K562 (cell line): ENCODE measurements at regions not wholly inside any gene's neighbourhood (a gene's known extent, or its start where the extent isn't known, plus 50 kb on each side); places are given as distances from the start of the nearest gene placed in this dataset.

Source experiments
- BMI1 ChIP-seq: fragments of 150-350 bp; IDR thresholded peaks from 2 replicates; pipeline ENCODE4 v1.6.1; 2014; ENCODE audit warnings: low read length
- ELF1 ChIP-seq: fragments of 200-800 bp; sonication (Bioruptor generic); IDR thresholded peaks from 2 replicates; pipeline ENCODE4 v1.6.1; 2016; ENCODE audit warnings: missing genetic modification characterization, missing compliant biosample characterization
- EP300 ChIP-seq: IDR thresholded peaks from 2 replicates; pipeline ENCODE4 v1.6.1; 2012; ENCODE audit warnings: low read length, improper control_type of control experiment
- FOSL1 ChIP-seq: fragments of 200-800 bp; sonication (Bioruptor generic); conservative IDR thresholded peaks from 2 replicates; pipeline ENCODE4 v1.6.1; 2016; ENCODE audit warnings: missing genetic modification characterization, missing compliant biosample characterization
- FOXK2 ChIP-seq, 2 experiments: fragments of 450-650 bp; IDR thresholded peaks in 1 of 2; conservative IDR thresholded peaks in 1 of 2; 2 replicates each; pipeline ENCODE4 v1.6.1; 2016; ENCODE audit warnings: low read depth in 2 of 2, mild to moderate bottlenecking in 1 of 2
- GABPA ChIP-seq: fragments of 200-800 bp; sonication (Bioruptor generic); conservative IDR thresholded peaks from 2 replicates; pipeline ENCODE4 v1.6.1; 2016; ENCODE audit warnings: low read depth, missing genetic modification characterization, missing compliant biosample characterization
- HMG20A ChIP-seq: fragments of 450-650 bp; formaldehyde crosslinking; conservative IDR thresholded peaks from 2 replicates; pipeline ENCODE4 v1.4.0; 2020; ENCODE audit warnings: mild to moderate bottlenecking, mixed read lengths
- HMG20B ChIP-seq: fragments of 250-450 bp; sonication (Bioruptor Pico); IDR thresholded peaks from 2 replicates; pipeline ENCODE4 v1.5.0; 2021; ENCODE audit warnings: mild to moderate bottlenecking
- MEF2D ChIP-seq: conservative IDR thresholded peaks from 2 replicates; pipeline ENCODE4 v1.6.1; 2016; ENCODE audit warnings: low read depth, missing genetic modification characterization, missing compliant biosample characterization
- NR2C2 ChIP-seq, 2 experiments: fragments of 200-800 bp in 1 of 2; sonication (Bioruptor generic) in 1 of 2; sonication (generic) in 1 of 2; formaldehyde crosslinking in 1 of 2; IDR thresholded peaks; 2 replicates each; pipeline versions ENCODE4 v1.6.1 to v1.8.0; 2016 to 2022; ENCODE audit warnings: mild to moderate bottlenecking in 1 of 2, missing compliant biosample characterization in 1 of 2, missing genetic modification characterization in 1 of 2, missing genetic modification reagents in 1 of 2
- PPARD ChIP-seq: fragments of 250-450 bp; sonication (Bioruptor Pico); IDR thresholded peaks from 2 replicates; pipeline ENCODE4 v1.8.0; 2022; ENCODE audit warnings: inconsistent platforms, mild to moderate bottlenecking, moderate library complexity
- TARDBP ChIP-seq: fragments of 450-650 bp; IDR thresholded peaks from 2 replicates; pipeline ENCODE4 v1.6.1; 2016
- TCF3 ChIP-seq: sonication (generic); formaldehyde crosslinking; IDR thresholded peaks from 2 replicates; pipeline ENCODE4 v1.4.0; 2020; ENCODE audit warnings: mild to moderate bottlenecking, missing genetic modification reagents
- ZNF175 ChIP-seq: fragments of 200-800 bp; sonication (Bioruptor generic); IDR thresholded peaks from 2 replicates; pipeline ENCODE4 v1.6.1; 2016; ENCODE audit warnings: low read depth, mild to moderate bottlenecking, missing genetic modification characterization, missing compliant biosample characterization
- ZNF586 ChIP-seq: fragments of 450-650 bp; formaldehyde crosslinking; conservative IDR thresholded peaks from 2 replicates; pipeline ENCODE4 v1.4.0; 2020; ENCODE audit warnings: mild to moderate bottlenecking, moderate library complexity
- ZNF79 ChIP-seq: fragments of 250-450 bp; sonication (Bioruptor Pico); IDR thresholded peaks from 2 replicates; pipeline ENCODE4 v1.4.0; 2020; ENCODE audit warnings: low read depth, mild to moderate bottlenecking, moderate library complexity
- TF ChIP-seq, protein P1 (sequence below): sonication (generic); formaldehyde crosslinking; IDR thresholded peaks from 2 replicates; pipeline ENCODE4 v1.8.0; 2023; ENCODE audit warnings: mild to moderate bottlenecking, missing genetic modification reagents
- TF ChIP-seq, protein P2 (sequence below): fragments of 450-650 bp; IDR thresholded peaks from 2 replicates; pipeline ENCODE4 v1.6.1; 2016; ENCODE audit warnings: missing biosample characterization, missing genetic modification characterization
- TF ChIP-seq, protein P3 (sequence below): fragments of 450-650 bp; formaldehyde crosslinking; IDR thresholded peaks from 2 replicates; pipeline ENCODE4 v1.4.0; 2020; ENCODE audit warnings: mild to moderate bottlenecking, moderate library complexity
- TF ChIP-seq, protein P4 (sequence below): fragments of 200-800 bp; sonication (Bioruptor generic); IDR thresholded peaks from 2 replicates; pipeline ENCODE4 v1.6.1; 2017; ENCODE audit warnings: missing genetic modification characterization, missing compliant biosample characterization

GRCh38 chr12:89235189-89235993, 116.9 kb downstream of the DUSP6 start (continued):
- TF ChIP-seq, protein P1, sequence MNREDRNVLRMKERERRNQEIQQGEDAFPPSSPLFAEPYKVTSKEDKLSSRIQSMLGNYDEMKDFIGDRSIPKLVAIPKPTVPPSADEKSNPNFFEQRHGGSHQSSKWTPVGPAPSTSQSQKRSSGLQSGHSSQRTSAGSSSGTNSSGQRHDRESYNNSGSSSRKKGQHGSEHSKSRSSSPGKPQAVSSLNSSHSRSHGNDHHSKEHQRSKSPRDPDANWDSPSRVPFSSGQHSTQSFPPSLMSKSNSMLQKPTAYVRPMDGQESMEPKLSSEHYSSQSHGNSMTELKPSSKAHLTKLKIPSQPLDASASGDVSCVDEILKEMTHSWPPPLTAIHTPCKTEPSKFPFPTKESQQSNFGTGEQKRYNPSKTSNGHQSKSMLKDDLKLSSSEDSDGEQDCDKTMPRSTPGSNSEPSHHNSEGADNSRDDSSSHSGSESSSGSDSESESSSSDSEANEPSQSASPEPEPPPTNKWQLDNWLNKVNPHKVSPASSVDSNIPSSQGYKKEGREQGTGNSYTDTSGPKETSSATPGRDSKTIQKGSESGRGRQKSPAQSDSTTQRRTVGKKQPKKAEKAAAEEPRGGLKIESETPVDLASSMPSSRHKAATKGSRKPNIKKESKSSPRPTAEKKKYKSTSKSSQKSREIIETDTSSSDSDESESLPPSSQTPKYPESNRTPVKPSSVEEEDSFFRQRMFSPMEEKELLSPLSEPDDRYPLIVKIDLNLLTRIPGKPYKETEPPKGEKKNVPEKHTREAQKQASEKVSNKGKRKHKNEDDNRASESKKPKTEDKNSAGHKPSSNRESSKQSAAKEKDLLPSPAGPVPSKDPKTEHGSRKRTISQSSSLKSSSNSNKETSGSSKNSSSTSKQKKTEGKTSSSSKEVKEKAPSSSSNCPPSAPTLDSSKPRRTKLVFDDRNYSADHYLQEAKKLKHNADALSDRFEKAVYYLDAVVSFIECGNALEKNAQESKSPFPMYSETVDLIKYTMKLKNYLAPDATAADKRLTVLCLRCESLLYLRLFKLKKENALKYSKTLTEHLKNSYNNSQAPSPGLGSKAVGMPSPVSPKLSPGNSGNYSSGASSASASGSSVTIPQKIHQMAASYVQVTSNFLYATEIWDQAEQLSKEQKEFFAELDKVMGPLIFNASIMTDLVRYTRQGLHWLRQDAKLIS (CRISPR knock-in tag), result no peak
- no peak for TF ChIP-seq BMI1
- TF ChIP-seq ZNF79 (CRISPR knock-in tag), result no peak
- peak; percentile 6; the same call in 1 of the 2 replicates for TF ChIP-seq ZNF586 (CRISPR knock-in tag)
- TF ChIP-seq PPARD (CRISPR knock-in tag), result no peak
- TF ChIP-seq, protein P2, sequence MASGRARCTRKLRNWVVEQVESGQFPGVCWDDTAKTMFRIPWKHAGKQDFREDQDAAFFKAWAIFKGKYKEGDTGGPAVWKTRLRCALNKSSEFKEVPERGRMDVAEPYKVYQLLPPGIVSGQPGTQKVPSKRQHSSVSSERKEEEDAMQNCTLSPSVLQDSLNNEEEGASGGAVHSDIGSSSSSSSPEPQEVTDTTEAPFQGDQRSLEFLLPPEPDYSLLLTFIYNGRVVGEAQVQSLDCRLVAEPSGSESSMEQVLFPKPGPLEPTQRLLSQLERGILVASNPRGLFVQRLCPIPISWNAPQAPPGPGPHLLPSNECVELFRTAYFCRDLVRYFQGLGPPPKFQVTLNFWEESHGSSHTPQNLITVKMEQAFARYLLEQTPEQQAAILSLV (tag), result 0 out of 2 replicates have a peak, but pooled peaks have one; percentile 11
- TF ChIP-seq NR2C2 (CRISPR knock-in tag; IDR thresholded peaks at IDR 0.05), result no peak
- TF ChIP-seq NR2C2 (tag; IDR thresholded peaks at IDR 0.05), result peak; percentile 89
- TF ChIP-seq FOSL1 (tag), result peak; percentile 7; the same call in 1 of the 2 replicates
- no peak for TF ChIP-seq HMG20B (CRISPR knock-in tag)
- peak; percentile 84 for TF ChIP-seq EP300
- TF ChIP-seq, protein P3, sequence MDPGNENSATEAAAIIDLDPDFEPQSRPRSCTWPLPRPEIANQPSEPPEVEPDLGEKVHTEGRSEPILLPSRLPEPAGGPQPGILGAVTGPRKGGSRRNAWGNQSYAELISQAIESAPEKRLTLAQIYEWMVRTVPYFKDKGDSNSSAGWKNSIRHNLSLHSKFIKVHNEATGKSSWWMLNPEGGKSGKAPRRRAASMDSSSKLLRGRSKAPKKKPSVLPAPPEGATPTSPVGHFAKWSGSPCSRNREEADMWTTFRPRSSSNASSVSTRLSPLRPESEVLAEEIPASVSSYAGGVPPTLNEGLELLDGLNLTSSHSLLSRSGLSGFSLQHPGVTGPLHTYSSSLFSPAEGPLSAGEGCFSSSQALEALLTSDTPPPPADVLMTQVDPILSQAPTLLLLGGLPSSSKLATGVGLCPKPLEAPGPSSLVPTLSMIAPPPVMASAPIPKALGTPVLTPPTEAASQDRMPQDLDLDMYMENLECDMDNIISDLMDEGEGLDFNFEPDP (CRISPR knock-in tag), result no peak
- 0 out of 2 replicates have a peak, but pooled peaks have one; percentile 59 for TF ChIP-seq ZNF175 (CRISPR knock-in tag)
- TF ChIP-seq, protein P4, sequence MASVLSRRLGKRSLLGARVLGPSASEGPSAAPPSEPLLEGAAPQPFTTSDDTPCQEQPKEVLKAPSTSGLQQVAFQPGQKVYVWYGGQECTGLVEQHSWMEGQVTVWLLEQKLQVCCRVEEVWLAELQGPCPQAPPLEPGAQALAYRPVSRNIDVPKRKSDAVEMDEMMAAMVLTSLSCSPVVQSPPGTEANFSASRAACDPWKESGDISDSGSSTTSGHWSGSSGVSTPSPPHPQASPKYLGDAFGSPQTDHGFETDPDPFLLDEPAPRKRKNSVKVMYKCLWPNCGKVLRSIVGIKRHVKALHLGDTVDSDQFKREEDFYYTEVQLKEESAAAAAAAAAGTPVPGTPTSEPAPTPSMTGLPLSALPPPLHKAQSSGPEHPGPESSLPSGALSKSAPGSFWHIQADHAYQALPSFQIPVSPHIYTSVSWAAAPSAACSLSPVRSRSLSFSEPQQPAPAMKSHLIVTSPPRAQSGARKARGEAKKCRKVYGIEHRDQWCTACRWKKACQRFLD, result 0 out of 2 replicates have a peak, but pooled peaks have one; percentile 16
- 0 out of 2 replicates have a peak, but pooled peaks have one; percentile 15 for TF ChIP-seq ELF1 (tag)
- peak; percentile 74 for TF ChIP-seq GABPA (tag)
- 0 out of 2 replicates have a peak, but pooled peaks have one; percentile 48 for TF ChIP-seq HMG20A (CRISPR knock-in tag)
- no peak for TF ChIP-seq TARDBP
- no peak for TF ChIP-seq FOXK2 (conservative IDR thresholded peaks at IDR 0.05 in 1 of 2, IDR thresholded peaks at IDR 0.05 in 1 of 2; ENCODE audit: low read depth in 2 of 2)
- 0 out of 2 replicates have a peak, but pooled peaks have one; percentile 15 for TF ChIP-seq TCF3
- TF ChIP-seq MEF2D (tag), result peak; percentile 82; the same call in 1 of the 2 replicates
